Endodermal cell (in vitro differentiated cells): ENCODE measurements at regions not wholly inside any gene's neighbourhood (a gene's known extent, or its start where the extent isn't known, plus 50 kb on each side); places are given as distances from the start of the nearest gene placed in this dataset.

Experiments used
- DNase-seq: peaks from one replicate; pipeline ENCODE4 v3.0.0-alpha.2; 2017
- H3K27ac ChIP-seq: 2 replicates; pipeline ENCODE4 v1.5.1; 2013; ENCODE audit warnings: mild to moderate bottlenecking, low read depth, low read length, moderate library complexity
- H3K27me3 ChIP-seq: 2 replicates; pipeline ENCODE4 v1.6.1; 2013; ENCODE audit warnings: mild to moderate bottlenecking, low read length, moderate library complexity; ENCODE audit not compliant: insufficient read depth, control insufficient read depth, poor library complexity, severe bottlenecking
- H3K36me3 ChIP-seq: 2 replicates; pipeline ENCODE4 v1.7.0; 2013; ENCODE audit warnings: mild to moderate bottlenecking, low read length, moderate library complexity; ENCODE audit not compliant: control insufficient read depth, insufficient read depth
- H3K4me1 ChIP-seq: one replicate; pipeline ENCODE4 v1.7.0; 2013; ENCODE audit warnings: low read length; ENCODE audit not compliant: control insufficient read depth, insufficient read depth
- H3K4me3 ChIP-seq: 2 replicates; pipeline ENCODE4 v1.5.1; 2013; ENCODE audit warnings: mild to moderate bottlenecking, low read length, moderate library complexity
- H3K9ac ChIP-seq: 2 replicates; pipeline ENCODE4 v1.6.1; 2013; ENCODE audit warnings: mild to moderate bottlenecking, low read length, moderate library complexity; ENCODE audit not compliant: poor library complexity, severe bottlenecking; ENCODE audit errors: extremely low read depth
- H3K9me3 ChIP-seq: 2 replicates; pipeline ENCODE4 v1.6.1; 2013; ENCODE audit warnings: mild to moderate bottlenecking, low read length, moderate library complexity; ENCODE audit not compliant: control insufficient read depth
- H3K27ac Mint-ChIP-seq: 2 replicates; pipeline ENCODE4 v1.8.0; 2020; ENCODE audit warnings: mixed read lengths
- H3K27me3 Mint-ChIP-seq: 2 replicates; pipeline ENCODE4 v1.8.0; 2021; ENCODE audit warnings: mild to moderate bottlenecking, mixed read lengths; ENCODE audit not compliant: insufficient read depth
- H3K36me3 Mint-ChIP-seq: 2 replicates; pipeline ENCODE4 v1.8.0; 2020; ENCODE audit warnings: low read depth, mixed read lengths
- H3K4me1 Mint-ChIP-seq: 2 replicates; pipeline ENCODE4 v1.8.0; 2020; ENCODE audit warnings: mixed read lengths
- H3K4me3 Mint-ChIP-seq: 2 replicates; pipeline ENCODE4 v1.8.0; 2020; ENCODE audit warnings: mild to moderate bottlenecking, moderate library complexity, mixed read lengths
- H3K9me3 Mint-ChIP-seq: 2 replicates; pipeline ENCODE4 v1.8.0; 2020; ENCODE audit warnings: mild to moderate bottlenecking, mixed read lengths
- CTCF ChIP-seq: fragments of 200-600 bp; sonication (generic); conservative IDR thresholded peaks from 2 replicates; pipeline ENCODE4 v1.5.0; 2021; ENCODE audit warnings: antibody characterized with exemption, mild to moderate bottlenecking
- WGBS, 2 experiments: methylation state at CpG; one replicate each; pipeline versions ENCODE4 v1.1.5 to v1.1.7; 2013; ENCODE audit warnings: missing lambda C conversion rate in 2 of 2, mixed read lengths in 1 of 2; ENCODE audit not compliant: insufficient coverage in 1 of 2, insufficient read length in 1 of 2; 5-methylcytosine and 5-hydroxymethylcytosine counted together

GRCh38 chr19:56916528-56916927 is 76.0 kb upstream of the PEG3 start:
- Histone ChIP-seq H3K27me3 (no peaks in the 10 kb centered on the region), H3K36me3 (no peaks in the 10 kb centered on the region), H3K4me1 (no peaks in the 10 kb centered on the region), H3K27ac (no peak overlapping the region), H3K4me3 (no peak overlapping the region), H3K9me3 (peaks cover 89% of the 10 kb centered on the region), H3K9ac (no peak overlapping the region)
- no peak for DNase-seq
- H3K27me3 Mint-ChIP-seq = no peaks in the 10 kb centered on the region
- no peaks in the 10 kb centered on the region for H3K36me3 Mint-ChIP-seq
- H3K4me3 Mint-ChIP-seq = no peak overlapping the region
- H3K4me1 Mint-ChIP-seq = no peaks in the 10 kb centered on the region
- TF ChIP-seq CTCF = no peak
- H3K9me3 Mint-ChIP-seq = peaks cover 90% of the 10 kb centered on the region
- no peak overlapping the region for H3K27ac Mint-ChIP-seq
- 75 to 79% methylated on average over 2 of the region's 2 CpGs for WGBS, 2 experiments

- TF ChIP-seq CTCF = no peak
- H3K36me3 Mint-ChIP-seq = no peaks in the 10 kb centered on the region
Measured at GRCh38 chr19:56917529-56917928, 77.0 kb upstream of the PEG3 start.

DNA sequence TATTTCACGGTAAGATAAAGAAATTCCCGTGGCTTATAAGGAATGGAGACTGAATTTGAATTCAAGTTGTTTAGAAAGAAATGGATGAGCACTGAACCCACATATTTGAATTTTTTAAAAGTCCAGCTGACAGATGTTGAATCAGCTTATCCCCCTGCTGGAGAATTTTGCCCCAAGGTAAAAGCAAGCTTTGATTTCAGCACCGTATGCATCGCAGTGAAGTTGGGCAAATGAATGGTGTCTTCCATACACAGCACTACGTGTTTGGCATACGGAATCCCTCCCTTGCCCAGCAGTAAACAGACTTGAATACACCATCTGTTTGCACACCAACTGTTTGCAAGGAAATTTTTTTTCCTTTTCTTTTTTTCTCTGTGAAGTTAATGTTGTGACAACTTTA is 77.5 kb upstream of the PEG3 start:
- H3K27ac Mint-ChIP-seq = no peak overlapping the region
- 67 to 87% methylated on average over 4 to 6 of the region's 6 CpGs for WGBS, 2 experiments
- no peak overlapping the region for H3K9ac ChIP-seq
- H3K27me3 Mint-ChIP-seq = no peaks in the 10 kb centered on the region
- peaks cover 78% of the 10 kb centered on the region for H3K9me3 ChIP-seq
- H3K27ac ChIP-seq = no peak overlapping the region
- H3K9me3 Mint-ChIP-seq = peaks cover 75% of the 10 kb centered on the region
- H3K4me1 Mint-ChIP-seq = no peaks in the 10 kb centered on the region
- H3K4me3 ChIP-seq = no peak overlapping the region
- H3K4me3 Mint-ChIP-seq = no peak overlapping the region
- no peaks in the 10 kb centered on the region for H3K27me3 ChIP-seq
- H3K36me3 Mint-ChIP-seq = no peaks in the 10 kb centered on the region
- DNase-seq = no peak
- no peaks in the 10 kb centered on the region for H3K4me1 ChIP-seq
- H3K36me3 ChIP-seq = no peaks in the 10 kb centered on the region
- TF ChIP-seq CTCF = no peak

More at GRCh38 chr19:56917529-56917928, 77.0 kb upstream of the PEG3 start:
- no peaks in the 10 kb centered on the region for H3K4me1 ChIP-seq
- H3K27me3 ChIP-seq = no peaks in the 10 kb centered on the region
- Mint-ChIP-seq H3K4me1 (no peaks in the 10 kb centered on the region), H3K4me3 (no peak overlapping the region), H3K27me3 (no peaks in the 10 kb centered on the region), H3K9me3 (peaks cover 80% of the 10 kb centered on the region), H3K27ac (no peak overlapping the region)
- no peaks in the 10 kb centered on the region for H3K36me3 ChIP-seq
- WGBS, 2 experiments = 61 to 63% methylated on average over 1 to 6 of the region's 6 CpGs
- no peak overlapping the region for H3K4me3 ChIP-seq
- H3K9me3 ChIP-seq = peaks cover 79% of the 10 kb centered on the region
- H3K27ac ChIP-seq = no peak overlapping the region
- no peak for DNase-seq
- H3K9ac ChIP-seq = no peak overlapping the region
